GM19043 (cell line): ENCODE measurements at regions not wholly inside any gene's neighbourhood (a gene's known extent, or its start where the extent isn't known, plus 50 kb on each side); places are given as distances from the start of the nearest gene placed in this dataset.

ENCODE experiments used
- ATAC-seq: cut with Tn5 transposase; IDR thresholded peaks from one replicate; pipeline ENCODE4 v1.9.1; 2021; ENCODE audit warnings: low read depth; ENCODE audit not compliant: unreplicated experiment

DNA sequence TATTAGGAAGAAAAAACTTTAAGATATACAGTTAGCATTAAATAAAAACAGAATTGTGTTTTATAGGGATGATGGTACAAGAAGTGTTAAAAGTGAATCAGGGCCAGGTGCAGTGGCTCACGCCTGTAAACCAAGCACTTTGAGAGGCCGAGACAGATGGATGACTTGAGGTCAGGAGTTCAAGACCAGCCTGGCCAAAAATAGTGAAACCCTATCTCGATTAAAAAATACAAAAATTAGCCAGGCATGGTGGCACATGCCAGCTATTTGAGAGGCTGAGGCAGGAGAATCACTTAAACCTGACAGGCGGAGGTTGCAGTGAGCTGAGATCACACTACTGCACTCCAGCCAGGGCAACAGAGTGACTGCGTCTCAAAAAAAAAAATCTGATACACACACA, 282.9 kb upstream of the ATP10B start:
- ATAC-seq, result no peak

DNA sequence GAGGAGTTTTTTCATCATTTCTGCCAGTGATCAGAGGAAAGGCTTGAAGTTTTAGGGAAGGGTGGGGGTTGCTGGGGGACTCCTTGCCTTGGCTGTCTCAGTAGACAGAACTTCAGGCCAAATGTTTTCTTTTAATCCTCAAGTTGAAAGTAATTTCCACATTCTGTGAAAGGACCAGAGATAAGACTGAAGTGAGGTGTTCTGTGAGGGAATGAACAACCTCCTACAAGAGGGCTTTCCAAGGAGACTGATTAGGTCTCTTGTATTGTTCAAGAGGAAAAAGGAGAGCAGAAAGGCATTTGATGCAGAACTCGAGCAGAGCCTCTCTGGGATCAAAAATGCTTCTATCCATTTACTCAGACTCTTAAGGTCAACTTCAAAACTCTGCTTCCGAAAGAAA, 282.1 kb upstream of the ATP10B start:
- no peak for ATAC-seq

DNA sequence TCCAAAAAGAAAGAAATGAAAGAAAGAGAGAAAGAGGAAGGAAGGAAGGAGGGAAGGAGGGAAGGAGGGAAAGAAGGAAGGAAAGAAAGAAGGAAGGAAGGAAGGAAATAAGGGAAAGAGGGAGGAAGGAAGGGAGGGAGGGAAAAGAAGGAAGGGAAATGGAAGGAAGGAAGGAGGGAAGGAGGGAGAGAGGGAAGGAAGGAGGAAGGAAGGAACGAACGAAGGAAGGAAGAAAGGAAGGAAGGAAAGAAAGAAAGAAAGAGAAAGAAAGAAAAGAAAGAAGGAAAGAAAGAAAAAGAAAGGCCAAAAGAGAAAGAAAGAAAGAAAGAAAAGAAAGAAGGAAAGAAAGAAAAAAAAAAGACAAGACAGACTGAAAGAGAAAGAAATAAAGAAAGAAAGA, 263.9 kb upstream of the ATP10B start:
- no peak for ATAC-seq

GRCh38 chr5:161112371-161112770, 260.4 kb upstream of the ATP10B start:
- ATAC-seq, result no peak

DNA sequence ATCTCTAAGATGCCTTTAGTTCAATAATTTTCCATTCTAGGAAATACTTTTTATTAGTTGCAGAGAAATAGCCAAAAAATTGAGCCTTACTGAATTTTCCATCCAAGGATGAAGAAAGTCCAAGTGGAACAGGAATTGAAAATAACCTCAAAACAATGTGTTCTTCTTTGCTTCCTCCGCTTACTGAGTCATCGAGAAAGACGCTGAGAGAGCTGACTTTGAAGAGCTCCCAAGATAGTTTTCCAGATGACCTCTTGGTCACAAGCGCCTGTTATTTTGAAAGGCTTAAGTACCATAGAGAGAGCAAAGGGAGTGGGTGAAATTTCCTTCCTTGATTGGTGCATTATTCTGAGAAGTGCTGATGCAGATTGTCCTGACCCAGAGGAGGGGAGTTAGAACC, 253.5 kb upstream of the ATP10B start:
- ATAC-seq, result no peak

- no peak for ATAC-seq
Observed at GRCh38 chr5:161098516-161098915, 246.5 kb upstream of the ATP10B start.

- ATAC-seq, result no peak
Observed at GRCh38 chr5:161096581-161096980, 244.6 kb upstream of the ATP10B start.

DNA sequence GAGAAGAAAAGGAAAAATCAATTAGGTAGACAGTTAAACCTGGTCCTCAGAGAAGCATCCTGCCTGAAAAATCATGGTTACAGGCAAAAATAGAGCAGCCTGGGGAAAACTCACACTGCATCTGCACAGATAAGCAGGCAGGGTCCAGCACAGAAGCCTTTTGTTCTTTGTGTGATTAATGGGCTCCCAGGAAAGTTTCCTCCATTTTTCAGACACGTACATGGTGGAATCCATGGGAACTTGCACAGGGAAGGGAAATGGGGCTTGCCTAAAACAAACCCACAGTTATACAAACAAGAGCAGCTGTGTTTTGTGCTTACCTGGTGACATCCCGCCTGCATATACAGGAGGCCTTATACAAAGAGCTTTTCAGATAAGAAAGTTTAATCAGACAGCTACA, 243.9 kb upstream of the ATP10B start:
- no peak for ATAC-seq

- no peak for ATAC-seq
Observed at GRCh38 chr5:161094411-161094810, 242.4 kb upstream of the ATP10B start.

GRCh38 chr5:161093100-161093499, 241.1 kb upstream of the ATP10B start:
- ATAC-seq, result no peak

GRCh38 chr5:161089569-161089968, 237.6 kb upstream of the ATP10B start:
- ATAC-seq, result no peak

GRCh38 chr5:161086461-161086860, 234.4 kb upstream of the ATP10B start:
- no peak for ATAC-seq

- ATAC-seq, result no peak
Observed at GRCh38 chr5:161085056-161085455, 233.0 kb upstream of the ATP10B start.

DNA sequence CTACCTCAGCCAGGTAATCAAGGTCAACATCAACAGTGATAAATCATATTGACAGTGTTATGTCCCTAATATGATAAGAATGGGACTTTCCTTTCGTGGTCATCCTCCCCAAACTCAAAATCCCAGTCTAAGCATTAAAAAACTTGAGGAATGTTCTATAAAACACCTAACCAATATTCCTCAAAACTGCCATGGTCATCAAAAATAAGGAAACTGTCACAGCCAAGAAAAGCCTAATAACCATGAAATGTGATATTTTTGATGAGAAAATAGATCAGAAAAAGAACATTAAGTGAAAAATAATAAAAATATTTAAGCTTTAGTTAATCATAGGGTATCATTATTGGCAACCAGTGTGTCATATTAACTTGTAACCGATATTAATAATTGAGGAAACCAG, 232.1 kb upstream of the ATP10B start:
- ATAC-seq, result no peak

- no peak for ATAC-seq
Observed at GRCh38 chr5:161078793-161079192, 226.8 kb upstream of the ATP10B start.

DNA sequence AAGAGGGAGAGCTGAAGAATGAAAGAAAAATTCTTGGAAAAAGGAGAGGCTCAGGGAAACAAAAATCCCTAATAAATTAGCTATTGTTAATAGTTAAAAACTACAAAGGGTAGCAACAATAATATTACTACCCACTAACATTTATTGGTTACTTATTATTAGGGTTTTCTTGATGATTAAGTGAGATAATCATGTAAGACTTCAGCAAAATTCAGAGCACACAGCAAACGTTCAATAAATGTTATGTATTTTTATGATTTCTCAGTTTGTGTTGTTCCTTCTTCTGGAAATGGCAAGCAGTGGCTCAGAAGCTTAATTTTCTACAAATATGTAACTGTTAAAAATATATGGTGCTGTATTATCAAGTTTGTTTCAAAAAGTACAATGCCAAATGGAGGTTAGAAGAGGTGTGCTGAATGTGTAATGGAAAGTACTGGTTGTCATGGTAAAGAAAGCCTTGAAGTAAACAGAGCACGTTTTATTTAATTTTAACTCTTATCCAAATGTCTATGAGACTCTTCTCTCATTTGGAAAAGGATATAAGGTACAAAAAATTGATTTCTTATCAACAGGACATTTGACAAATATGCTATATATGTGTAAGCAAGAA, 226.0 kb upstream of the ATP10B start:
- no peak for ATAC-seq

DNA sequence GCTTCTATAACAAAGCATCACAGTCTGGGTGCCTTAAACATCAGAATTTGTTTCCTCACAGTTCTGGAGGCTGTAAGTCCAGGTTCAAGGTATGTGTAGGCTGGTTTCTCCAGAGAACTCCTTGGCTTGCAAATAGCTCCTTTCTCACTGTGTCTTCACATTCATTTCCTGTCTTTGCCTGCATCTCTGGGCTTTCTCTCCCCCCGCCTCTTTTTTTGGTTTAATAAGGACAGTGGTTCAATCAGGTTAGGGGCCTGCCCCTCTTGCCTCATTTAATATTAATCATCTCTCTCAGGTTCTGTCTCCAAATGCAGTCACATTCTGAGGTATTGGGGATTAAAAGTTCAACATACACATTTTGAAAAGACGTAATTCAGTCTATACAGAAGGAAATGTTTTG, 225.5 kb upstream of the ATP10B start:
- no peak for ATAC-seq

DNA sequence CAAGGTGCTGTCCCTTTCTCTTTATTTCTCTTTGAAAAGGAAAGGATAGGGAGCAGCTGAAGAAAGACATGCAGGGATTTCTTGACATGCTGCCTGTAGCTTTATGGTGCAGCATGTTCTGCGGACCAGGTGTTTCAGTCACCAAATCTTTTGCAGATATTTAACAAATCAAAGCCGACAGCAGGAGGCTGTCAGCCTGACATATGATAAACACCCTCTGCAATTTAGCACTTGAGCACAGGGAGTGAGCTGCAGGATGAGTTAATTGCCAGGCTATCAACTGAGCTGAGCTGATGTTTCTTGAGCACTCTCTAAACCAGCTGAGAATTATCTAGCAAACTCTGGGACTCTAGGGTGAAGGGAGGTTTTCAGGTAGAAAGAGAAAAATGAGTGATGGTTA, 212.8 kb upstream of the ATP10B start:
- ATAC-seq, result no peak

DNA sequence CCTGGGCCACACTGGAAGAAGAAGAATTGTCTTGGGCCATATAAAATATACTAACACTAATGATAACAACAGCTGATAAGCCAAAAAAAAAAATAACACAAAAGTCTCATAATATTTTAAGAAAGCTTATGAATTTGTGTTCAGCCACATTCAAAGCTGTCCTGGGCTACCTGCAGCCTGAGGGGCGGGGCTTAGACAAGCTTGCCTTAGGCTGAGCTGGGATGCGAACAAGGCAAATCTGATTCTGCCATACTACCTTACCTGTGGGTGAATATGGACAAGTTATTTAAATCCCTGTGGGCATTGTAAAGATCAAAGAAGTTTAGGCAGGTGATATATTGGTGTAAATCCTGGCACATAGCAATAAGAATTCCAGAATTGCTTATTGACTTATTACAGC, 212.3 kb upstream of the ATP10B start:
- no peak for ATAC-seq

GRCh38 chr5:161058781-161059180, 206.8 kb upstream of the ATP10B start:
- ATAC-seq, result no peak

- no peak for ATAC-seq
Observed at GRCh38 chr5:161051920-161052500, 200.0 kb upstream of the ATP10B start.

GRCh38 chr5:161047024-161047423, 195.0 kb upstream of the ATP10B start:
- ATAC-seq, result no peak

GRCh38 chr5:161042862-161043261, 190.9 kb upstream of the ATP10B start:
- no peak for ATAC-seq
